ENCODE measurements at regions not wholly inside any gene's neighbourhood (a gene's known extent, or its start where the extent isn't known, plus 50 kb on each side); places are given as distances from the start of the nearest gene placed in this dataset.

DNA sequence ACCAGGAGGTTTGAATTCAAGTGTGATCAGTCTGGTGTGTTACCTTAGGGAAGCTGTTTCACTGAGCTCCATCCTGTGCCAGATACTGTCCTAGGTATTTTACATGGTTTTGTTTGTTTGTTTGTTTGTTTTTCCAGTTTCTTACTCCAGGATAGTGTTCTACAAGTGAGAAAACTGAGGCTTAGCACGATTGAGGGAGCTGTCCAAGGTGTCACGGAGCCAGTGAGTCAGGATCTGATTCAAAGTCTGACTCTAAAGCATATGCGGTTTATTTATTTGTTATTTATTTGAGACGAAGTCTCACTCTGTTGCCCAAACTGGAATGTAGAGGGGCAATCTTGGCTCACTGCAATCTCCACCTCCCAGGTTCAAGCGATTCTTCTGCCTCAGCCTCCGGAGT, 79.7 kb upstream of the GNG2 start:
- DNase-seq (ENCODE audit: low spot score): no peak

DNA sequence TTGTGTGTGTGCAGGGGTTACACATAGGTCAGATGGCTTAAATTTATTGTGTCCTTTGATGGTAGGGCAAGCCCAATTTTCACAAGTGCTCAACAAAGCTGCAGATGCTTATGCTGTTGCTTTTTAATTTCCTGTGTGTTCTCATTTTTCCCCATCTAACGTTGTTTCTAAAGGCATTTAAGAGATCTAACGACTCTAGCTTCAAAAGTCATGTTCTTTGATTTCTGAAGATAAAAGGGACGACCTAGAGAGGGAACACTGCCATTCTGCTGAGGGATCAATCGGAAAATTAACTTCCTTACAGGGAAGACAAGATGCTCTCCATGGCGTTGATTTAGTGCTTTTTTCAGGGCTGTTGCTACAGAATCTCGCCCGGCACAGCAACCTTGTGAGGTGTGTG, 79.0 kb upstream of the GNG2 start:
- DNase-seq (ENCODE audit: low spot score): no peak

DNA sequence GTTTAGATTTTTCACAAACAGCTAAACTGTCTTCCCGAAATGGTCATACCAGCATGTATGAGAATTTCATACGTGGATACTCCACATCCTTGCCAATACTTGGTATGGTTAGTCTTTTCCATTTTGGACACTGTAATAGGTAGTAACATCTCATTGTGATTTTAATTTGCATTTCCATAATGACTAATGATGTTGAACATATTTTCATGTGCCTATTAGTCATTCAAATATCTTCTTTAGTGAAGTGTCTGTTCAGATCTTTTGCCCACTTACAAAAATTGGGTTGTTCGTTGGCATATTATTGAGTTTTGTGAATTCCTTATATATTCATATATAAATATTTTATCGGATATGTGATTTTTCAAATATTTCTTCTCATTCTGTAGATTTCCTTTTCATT, 78.0 kb upstream of the GNG2 start:
- DNase-seq (ENCODE audit: low spot score): no peak

DNA sequence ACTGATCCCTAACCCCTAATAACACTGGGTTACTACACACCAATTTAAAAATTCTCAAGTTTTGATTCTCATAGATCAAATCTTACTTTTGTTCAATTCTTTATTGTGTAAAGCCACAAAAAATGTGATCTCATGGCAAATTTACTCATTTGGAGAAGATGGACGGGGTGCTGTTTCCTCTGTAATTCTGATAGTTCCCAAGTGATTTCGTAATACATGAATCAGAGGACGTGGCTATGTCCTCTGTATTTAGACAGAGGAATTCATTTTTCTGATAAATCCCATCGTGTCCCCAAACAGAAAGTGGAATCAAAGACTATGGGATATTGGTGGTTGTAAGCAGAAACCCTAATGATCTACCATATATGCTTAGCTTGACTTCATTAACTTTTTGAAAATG, 76.6 kb upstream of the GNG2 start:
- no peak for DNase-seq (ENCODE audit: low spot score)

- no peak for DNase-seq (ENCODE audit: low spot score)
Observed at GRCh38 chr14:51784466-51784865, 75.9 kb upstream of the GNG2 start.

DNA sequence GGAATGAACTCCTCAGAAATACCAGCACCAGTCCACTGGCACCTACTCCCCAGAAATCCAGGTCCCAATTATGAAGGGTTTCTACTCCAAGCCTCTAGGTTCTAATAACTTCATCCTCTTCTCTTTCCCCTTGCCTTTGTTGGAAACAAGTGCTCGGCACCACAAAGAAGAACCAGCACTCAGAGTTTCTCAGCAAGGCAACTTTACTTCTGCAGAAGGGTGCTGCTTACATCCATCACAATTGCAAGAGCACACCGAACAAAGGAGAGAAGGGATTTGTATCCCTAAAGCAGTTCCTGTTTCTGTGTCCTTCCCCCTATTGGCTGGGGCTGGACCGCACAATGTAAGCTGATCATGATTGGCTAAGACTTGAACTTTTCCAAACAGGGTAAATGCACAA, 74.2 kb upstream of the GNG2 start:
- DNase-seq (ENCODE audit: low spot score): no peak

DNA sequence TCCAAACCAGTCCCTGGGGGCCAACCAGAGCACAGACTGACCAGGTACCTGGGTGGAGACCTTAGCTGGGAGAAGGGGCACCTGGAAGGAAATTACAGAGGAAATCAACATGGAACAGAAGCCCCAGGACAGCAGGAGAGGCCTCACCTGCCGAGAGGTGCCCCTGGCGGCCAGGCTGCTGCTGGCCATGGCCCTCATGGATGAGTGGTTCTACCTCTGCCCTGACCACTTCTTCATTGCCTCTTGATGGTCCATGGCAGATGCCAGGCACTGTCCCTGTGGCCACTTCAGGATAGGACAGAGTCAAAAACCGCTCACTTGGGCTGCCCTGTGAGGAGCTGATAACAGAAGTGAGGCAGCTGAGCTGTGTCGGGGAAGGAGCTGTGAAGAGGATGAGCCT, 73.1 kb upstream of the GNG2 start:
- no peak for DNase-seq (ENCODE audit: low spot score)

DNA sequence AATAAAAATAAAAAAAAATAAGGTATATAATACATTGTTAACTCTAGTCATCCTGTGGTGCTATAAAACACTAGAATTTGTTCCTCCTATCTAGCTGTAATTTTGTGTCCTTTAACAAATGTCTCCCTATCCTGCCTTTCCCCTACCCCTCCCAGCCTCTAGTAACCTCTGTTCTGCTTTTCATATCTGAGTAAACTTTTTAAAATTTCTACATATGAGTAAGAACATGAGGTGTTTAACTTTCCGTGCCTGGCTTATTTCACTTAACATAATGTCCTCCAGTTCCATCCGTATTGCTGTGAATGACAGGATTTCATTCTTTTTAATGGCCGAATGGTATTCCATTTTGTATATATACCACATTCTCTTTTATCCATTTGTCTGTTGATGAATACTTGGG, 71.3 kb upstream of the GNG2 start:
- DNase-seq (ENCODE audit: low spot score): no peak

GRCh38 chr14:51789596-51789995, 70.8 kb upstream of the GNG2 start:
- peak; percentile 21 for DNase-seq (ENCODE audit: low spot score)

DNA sequence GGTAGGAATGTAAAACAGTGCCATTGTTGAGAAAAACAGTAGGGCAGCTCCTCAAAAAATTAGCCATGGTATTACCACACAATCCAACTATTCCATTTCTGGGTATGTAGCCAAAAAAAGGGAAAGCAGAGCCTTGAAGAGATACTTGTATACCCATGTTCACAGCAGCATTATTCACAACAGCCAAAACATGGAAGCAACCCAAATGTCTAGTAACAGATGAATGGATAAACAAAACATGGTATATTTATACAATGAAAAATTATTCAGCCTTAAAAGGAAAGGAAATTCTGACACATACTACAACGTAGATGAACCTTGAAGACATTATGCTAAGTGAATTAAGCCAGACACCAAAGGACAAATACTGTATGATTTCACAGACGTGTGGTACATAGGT, 67.6 kb upstream of the GNG2 start:
- DNase-seq (ENCODE audit: low spot score): no peak

DNA sequence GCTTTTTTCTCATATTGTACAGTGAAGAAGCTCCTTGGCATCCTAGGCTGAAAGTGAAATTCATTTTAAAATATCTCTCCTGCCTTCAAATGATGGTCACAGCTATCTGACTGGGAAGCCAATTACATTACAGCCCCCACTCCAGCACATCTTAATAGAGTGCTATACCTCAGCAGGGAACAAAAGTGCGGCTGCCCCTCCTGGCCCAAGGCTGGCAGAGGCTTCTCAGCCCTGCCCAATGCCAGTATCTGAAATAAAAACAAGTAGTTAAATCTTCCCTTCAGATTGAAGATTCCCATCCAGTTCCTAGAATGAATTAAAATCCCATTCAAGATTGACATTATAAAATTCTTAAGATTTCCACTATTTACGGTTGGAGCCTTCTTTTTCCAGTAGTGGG, 54.9 kb upstream of the GNG2 start:
- DNase-seq (ENCODE audit: low spot score): no peak

DNA sequence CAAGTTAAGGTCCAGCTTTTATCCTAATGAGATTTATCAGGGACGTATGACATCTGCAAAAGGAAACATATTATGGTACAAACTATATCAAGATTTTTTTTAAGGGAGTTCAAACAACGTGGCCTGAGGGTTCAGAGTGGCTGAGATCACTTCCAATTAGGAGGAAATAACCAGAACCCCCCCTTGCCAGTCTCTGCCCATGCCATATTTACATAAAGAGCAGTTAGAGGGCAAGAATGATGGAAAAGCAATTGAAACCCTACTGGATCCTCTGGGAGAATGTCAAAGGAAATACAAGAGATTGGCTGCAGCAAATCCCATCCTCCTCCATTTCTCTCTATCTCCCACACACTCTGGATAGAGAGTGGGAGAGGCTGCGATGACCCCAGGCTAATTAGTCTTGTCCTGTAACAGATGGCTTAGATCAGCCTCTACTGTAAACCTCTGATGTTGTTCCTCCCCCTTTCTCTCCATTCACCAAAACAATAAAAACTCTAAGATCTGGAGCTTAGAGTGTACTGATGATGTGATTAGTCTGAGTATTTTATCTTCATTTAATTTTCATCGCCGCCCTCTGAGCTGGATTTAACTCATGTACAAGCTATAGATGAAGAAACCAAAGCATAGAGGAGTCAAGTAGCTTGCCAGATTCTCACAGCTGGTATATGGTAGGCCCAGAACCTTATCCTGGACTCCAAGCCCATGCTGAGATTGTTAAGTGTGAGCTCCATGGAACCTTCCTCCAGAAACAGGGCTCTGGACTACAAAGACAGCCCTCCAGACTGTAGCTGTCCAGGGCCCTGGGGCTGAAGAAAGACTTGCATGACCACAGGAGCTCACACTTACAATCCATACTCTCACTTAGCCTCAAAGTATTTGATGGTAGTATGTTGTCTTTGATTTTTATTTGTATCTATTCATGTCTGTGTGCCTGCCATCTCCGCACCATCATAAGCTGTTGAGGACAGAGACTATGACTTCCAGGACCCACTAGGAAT, 54.1 kb upstream of the GNG2 start:
- DNase-seq (ENCODE audit: low spot score): no peak

- DNase-seq (ENCODE audit: low spot score): peak; percentile 25
Observed at GRCh38 chr14:51807356-51807755, 53.1 kb upstream of the GNG2 start.
